ENCODE measurements at regions not wholly inside any gene's neighbourhood (a gene's known extent, or its start where the extent isn't known, plus 50 kb on each side); places are given as distances from the start of the nearest gene placed in this dataset.

DNA sequence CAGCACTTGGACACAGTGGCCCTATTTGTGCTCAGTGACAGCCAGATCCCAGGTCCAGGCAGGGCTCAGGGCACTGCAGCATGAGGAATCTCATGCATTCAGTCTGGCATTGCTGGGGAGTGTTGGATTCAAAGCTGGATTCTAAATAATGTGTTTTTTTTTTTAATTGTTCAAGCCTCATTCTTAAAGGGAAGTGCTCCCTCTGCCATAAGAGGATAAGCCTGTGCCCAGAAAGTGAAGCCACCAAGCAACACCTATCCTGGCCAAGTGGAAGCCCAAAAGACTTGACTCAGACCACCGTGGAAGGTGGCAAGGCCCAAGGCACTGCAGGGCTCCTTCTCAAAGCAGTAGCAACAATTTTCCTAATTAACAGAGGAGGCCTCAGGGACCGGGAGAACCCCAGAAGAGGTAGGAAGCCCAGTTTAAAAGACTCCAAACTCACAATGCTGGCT, 135.6 kb downstream of the ACTL7B start:
- no peak for DNase-seq (ENCODE audit: low spot score)

DNA sequence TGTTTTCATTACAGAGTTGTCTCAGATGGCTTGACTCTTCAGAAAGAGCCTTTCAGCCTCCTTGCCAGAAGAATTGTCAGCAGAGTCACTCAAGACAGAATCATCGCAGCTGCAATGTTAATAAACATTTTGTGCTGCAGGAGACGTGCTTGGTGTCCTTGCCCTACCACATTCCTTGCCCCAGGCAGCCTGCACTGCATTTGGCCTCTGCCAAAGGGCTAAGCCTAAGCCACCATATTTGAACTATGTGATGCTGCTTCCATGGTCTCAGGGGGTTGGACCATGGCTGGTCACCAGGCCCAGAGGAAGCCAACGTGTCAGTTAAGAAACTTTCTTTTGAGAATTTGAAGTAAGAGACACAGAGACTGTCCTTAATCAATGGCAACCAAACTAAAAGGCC, 145.4 kb downstream of the ACTL7B start:
- DNase-seq (ENCODE audit: low spot score) = no peak

DNA sequence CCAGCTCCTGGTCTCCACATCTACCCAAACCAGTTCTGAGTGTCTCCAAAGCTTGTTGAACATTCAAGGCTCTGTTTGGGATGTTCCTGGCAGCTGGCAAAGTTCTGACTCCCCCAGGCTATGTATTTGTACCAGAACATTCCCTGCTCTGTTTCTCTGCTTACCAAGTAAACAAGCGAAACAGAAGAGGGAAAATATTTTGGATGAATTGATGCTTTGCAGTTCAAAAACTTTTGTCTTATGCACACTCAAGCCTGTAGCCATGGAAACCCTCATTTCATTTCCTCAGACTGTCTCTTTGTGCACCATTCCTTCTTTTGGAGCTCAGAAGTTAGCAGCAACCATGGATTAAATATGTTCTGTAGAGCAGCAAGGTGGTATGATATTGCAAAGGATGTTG, 145.8 kb downstream of the ACTL7B start:
- DNase-seq (ENCODE audit: low spot score) = no peak

DNA sequence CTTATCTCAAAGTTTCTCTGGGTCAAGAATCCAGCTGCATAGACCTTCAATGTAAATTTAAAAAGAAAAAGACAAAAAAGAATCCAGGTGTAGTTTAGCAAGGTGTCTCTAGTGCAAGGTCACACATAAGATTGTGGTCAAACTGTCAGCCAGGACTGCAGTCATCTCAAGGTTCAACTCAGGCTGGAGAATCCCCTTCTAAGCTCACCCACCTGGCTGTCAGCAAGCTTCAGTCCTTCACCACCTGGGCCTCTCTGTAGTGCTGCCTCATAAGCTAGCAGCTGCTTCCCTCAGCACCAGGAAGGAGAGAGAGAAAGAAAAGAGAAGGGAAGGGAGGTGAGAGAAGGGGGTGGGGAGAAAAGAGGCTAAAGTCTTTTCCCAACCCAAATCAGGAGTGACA, 146.7 kb downstream of the ACTL7B start:
- DNase-seq (ENCODE audit: low spot score) = no peak

DNA sequence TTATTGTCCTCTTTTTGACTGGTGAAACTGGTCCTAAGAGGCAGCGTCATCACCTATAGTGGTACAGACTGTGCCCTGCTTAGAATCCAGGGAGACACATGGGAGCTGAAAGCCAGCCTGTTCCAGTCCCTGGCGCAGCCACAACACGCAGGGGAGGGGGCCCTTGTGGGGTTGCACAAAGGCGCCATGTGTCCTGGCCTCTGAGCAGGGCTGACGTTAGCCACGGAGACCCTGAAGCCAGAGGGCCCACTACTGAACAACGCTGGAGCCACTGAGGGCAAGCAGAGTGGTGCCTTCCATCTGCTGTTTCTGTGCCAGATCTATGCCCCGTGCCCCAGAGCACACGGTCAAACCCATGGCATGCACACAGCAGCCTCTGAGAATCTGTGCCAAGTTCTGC, 147.3 kb downstream of the ACTL7B start:
- DNase-seq (ENCODE audit: low spot score) = no peak

DNA sequence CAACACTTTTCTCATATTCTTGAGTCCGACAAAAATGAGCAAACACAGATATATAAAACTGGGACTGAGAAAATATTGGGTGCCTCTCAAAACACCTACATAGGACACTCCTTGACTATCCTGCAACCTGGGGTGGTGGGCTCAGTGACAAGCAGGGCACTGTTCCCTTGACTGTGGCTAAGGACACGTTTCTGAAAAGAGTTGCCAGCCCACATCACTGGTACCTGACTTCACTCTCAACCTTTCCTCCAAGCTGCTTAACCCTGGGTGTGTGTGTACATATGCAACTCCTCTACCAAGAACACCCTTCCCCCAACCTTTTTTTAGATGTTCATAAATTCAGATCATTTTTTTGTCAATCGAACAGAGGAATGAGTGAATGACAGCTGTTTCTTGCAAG, 148.7 kb downstream of the ACTL7B start:
- DNase-seq (ENCODE audit: low spot score) = no peak

DNA sequence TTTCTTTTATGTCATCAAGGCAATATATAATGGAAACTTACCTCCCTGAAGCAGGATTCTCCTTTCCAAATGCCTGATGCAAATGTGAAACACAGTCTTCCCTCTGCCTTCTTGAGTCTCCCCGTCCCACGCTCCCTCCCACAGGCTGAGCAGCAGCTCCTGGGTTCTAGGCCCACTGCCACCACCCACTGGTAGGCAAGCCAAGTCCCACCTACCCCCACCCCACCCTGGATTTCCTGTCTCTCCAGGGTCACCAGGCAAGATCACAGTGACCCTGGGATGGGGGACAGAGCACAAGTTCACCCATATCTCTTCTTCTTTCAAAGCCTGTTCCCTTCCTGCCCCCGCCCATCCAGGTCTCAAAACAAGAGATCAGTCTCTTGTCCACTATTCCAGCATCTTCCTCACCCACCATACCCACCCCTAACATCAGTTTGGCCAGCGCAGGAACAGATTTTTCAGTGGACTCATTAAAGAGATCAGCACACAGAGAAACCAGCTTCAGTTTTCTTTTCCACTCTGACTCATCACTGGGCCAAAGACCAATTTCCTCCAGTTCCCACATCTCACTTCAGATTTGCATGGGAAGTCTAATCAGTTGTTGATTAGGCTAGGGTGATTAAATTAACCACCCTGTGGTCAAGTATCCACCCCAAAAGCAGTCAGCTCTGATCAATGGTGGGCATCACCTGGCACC, 151.5 kb downstream of the ACTL7B start:
- no peak for DNase-seq (ENCODE audit: low spot score)

DNA sequence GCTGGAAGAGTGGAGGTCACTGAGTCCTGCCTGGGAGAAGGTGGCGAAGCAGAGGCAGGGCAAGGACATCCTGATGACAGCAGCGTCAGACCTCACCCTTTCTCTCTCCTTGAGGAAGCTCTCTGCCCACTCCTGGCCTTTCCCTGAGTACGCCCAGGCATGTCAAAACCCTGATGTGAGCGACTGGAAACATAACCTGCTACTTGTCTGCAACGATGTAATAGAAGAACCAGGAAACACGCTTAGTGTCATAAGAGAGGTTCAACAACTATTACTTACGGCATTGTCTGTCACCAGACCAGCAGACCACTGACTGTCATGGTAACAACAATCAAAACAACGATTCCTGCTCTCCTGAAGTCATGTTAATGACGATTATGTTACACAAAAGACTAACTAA, 152.4 kb downstream of the ACTL7B start:
- DNase-seq (ENCODE audit: low spot score) = no peak

DNA sequence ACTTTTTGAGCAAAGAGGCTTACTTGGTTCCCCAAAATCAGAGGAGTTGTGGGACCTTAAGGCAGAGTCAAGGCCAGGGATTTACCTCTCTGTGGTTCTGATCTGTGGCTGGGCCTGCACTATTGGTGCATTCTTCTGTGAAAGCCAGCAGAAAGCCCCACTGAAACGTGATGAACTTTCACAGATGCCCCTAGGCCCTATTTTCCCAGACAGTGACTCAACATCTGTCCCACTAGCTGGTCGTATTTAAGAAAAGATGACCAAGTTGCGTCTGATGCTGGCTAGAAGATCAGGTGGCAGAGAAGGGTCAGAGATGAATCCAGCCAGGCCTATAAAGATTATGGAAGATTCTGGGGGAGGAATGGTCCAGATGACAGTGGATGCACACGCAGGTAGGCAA, 153.1 kb downstream of the ACTL7B start:
- no peak for DNase-seq (ENCODE audit: low spot score)

DNA sequence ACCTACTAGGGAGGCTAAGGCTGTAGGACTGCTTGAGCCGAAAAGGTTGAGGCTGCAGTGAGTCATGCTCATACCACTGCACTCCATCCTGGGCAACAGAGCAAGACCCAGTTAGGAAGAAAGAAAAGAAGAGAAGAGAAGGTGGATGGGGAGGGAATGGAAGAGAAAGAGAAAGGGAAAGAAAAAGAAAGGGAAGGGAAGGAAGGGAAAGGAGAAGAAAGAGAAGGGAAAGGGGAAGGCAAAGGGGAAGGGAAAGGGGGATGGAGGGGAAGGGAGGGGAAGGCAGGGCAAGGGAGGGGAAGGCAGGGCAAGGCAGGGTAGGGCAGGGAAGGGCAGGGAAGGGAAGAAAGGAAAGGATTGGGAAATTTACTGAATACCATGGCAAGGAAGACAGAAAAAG, 157.0 kb downstream of the ACTL7B start:
- DNase-seq (ENCODE audit: low spot score) = no peak

DNA sequence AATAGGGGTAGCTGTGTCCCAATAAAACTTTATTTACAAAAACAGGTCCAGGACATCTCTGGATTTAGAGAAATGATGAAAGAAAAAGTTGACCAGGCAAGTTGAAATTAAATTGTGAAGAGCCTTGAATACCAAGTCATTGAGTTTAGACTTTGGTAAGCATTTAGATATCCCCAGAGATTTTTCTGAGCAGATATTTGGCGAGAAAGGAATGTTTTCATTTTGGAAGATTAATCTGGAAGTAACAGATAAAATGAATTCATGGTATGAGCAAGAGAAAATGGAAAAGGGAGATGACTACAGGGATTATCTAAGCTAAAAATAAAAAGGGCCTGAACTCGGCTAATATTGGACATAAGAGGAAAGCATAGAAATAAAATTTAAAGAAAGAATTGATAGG, 157.6 kb downstream of the ACTL7B start:
- DNase-seq (ENCODE audit: low spot score) = no peak

DNA sequence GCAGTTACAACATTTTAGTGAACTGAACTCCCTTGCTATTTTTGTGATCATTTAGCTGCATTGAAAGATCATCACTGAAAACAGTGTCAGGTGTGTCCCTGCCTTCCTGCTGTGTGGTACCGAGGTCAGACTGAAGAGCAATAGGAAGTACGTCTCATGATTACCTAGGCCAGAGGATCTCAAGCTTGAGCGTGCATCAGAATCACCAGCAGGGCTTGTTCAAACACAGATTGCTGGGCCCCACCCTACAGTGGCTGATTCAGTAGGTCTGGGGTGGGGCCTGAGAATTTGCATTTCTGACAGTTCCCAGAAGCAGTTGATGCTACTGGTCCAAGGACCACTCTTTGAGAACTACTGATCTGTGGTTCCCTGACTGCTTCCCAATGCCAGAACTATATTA, 159.6 kb downstream of the ACTL7B start:
- no peak for DNase-seq (ENCODE audit: low spot score)

DNA sequence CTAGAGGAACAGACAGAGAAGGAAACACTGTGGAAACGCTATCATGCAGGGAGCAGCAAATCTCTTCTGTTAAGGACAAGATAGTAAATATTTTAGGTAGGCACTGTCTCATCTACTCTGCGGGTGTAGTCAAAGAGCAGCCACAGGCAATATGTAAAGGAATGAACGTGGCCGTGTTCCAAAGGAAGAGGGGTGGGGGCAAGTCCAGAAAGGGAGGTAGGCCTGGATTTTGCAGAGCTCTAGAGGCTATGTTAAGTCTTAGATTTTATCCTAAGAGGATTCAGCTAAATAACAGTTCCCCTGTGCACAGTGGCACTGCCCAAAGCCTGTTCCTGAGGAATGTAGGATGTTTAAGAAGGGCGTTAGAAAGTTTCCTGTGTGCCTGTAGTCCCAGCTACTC, 161.6 kb downstream of the ACTL7B start:
- no peak for DNase-seq (ENCODE audit: low spot score)

DNA sequence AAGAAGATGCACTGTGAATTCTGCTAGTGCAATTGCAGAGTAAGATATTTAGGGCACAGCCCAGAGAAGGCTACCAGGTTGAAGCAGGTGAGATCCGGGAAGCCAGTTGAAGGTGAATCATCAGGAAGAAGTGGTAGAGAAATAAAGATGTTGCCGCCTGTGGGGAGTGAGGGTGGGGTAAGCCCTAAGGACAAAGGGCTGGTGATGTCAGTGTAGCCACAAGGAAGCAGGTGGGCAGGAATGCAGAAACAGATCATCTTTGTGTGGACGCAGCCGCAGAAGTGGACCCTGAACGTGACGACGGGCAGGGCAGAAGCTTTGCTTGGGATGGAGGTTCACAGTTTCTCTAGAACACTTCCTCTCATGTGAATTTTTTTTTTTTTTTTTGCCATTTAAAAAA, 164.2 kb downstream of the ACTL7B start:
- no peak for DNase-seq (ENCODE audit: low spot score)

DNA sequence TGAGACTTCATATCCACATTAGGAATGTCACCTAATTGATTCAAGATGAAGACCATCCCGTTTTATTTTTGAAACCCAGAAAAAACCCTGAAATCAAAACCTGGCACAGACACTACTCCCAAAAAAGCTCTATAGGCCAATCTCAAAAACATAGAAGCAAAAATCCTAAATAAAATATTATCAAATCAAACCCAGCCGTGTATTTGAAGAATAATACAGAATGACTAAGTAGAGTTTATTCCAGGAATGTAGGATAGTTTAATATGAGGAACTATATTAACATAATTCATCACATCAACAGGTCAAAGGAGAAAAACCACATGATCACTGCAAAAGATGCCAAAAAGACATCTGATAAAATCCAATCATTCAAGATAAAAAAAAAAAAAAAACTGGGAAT, 167.1 kb downstream of the ACTL7B start:
- no peak for DNase-seq (ENCODE audit: low spot score)

DNA sequence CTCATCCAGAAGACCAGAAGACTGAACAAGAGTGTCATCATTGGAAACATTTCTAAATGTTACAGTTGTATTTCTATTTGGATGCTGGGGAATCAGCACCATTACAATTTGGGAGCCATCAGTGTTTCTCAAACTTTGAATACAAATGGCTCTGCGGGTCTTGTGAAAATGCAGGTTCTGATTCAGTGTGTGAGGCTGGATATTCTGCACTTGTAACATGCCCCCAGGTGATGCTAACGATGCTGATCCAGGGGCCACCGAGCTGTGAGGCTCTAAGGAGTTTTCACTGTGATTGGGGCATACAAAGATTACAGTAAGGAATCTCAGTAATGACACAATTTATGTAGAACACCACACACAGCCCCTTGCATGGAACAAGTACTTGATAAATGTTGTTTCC, 167.7 kb downstream of the ACTL7B start:
- no peak for DNase-seq (ENCODE audit: low spot score)

DNA sequence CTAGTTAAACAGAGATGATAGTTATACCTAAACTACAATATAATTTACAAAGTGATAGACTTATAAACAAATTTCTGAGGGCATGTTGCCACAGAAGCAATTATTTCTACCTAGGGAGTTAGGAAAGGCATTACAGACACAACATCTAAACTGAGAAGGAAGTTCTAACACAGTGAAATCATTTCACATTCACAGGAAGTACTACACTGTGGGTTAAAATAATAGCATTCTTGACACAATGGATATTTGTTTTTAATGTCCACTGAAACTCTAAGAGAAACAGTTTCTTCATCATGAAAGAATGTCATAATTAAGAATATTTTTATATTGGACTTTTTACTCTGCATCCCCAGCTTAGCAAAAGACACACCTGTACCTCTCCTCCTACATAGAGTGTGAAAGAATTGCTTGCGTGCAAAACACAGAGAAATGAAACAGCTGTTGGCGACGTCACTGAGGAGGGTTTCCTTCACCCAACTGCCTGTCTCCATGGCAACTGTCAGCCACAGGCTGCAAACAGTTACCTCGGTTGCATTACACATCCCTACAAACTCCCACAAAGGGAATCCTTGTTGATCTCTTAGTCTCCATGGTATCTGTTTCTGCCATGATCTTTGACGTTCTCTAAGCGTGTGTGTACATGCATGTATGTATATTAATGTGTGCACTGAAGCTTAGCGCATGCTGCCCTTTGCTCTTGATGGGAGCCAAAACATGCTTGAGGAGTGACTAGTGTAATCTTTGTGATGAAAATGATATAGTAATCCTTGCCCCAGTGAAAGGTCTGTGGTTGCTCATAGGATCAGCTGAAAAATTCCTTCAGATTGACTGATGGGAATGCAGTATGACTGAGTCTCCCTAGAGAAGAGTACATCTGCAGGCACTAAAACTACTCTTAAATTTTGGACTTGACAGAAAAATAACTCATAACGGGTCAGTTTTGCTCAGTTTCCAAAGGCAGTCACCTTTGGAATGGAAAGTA, 168.5 kb downstream of the ACTL7B start:
- DNase-seq (ENCODE audit: low spot score) = no peak

DNA sequence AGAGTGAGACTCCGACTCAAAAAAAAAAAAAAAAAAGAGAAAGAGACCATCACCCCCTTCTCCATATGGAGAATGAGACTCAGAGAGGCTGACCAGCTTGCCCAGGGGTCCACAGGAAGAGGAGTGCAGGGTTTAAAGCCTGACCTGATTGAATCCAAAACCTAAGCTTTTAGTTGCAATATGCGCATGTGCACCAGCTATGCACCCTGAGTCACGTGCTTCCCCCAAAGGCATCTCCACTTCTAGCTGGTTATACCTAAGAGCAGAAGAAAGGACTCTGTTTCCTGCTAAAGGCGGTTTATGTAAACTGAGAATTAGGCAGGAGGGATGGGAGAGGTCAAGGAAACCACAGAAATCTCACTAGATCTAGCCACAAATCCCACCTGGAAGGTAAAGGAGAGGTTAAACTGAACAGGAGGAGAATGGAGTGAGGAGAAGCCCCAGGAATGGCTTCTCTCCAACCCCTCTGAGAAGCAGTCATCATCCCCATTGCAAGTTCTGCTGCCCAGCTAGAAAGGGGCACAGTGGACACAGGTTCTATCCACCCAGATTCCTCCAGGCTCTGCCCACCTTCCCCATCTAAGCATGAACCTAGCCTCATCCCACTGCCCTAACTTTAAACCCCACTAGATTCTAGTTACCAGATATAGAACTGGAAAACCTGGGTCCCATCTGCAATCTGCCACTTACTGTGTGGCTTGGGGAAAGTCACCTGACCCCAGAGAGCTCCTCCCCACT, 171.3 kb downstream of the ACTL7B start:
- no peak for DNase-seq (ENCODE audit: low spot score)

DNA sequence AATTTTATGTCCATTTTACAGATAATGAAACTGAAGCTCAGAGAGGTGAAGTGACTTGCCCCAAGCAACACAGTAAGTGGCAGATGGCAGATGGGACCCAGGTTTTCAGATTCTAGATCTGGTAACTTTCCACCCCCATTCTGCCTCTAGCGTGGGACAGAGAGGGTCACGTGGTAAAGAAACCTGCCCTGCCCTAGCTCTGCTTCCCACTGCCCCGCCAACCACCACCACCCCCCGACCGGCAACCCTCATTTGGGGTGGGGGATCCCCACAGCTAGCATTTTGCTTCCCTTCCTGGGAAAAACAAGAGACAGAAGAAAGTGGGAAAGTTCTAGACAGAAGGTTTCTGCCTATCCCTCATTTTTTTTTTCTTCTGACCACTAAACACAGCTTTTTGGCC, 172.5 kb downstream of the ACTL7B start:
- DNase-seq (ENCODE audit: low spot score) = no peak

DNA sequence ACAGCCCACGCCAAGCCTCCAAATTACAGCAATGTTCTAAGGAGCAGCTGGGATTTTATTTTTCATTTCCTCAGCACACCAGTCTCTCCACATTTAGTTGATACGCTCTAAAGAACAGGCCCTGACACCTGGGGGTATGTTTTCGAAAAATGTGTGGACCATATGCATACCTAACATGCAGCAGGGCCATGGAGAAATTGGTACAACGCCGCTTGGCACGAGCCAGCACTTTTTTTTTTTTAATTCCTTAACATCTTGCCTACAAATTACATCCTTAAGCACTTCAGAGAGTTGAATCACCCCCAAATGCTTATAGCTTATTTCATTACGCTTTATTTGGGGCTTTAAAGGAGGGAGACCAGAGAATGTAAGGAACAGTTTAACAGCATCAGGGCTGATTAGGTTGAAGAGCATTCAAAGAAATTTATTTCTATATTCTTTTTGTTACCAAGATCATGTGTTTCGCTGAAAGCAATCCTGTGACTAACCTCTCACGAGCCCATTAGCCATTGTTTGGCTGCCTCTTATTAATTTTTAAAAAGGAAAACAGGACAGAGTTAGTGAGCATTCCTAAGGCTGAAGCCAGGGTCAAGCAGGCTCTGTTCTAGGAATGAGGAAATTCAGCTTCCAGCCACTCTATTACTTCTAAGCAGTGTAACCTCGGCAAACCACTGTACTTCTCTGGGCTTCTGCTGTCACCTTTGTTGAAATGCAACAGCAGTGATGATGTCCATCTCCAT, 173.8 kb downstream of the ACTL7B start:
- no peak for DNase-seq (ENCODE audit: low spot score)

DNA sequence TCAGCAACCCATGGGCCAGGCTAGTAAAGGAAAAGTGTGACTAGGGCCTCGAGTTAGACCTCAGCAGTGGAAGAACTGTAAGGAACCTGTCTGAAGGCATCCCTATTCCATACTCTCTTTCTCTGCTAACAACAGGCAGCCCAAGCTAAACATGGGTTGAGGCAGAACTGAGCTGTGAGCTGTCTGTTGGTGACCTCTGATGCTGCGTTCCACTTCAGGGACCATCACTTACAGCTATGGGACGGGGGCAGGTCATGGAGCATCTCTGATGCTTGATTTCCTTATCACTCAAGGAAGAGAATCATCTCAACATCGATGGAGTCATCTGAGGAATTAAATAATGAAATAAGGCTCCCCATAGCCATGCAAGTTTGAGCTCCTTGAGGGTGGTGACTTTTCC, 174.8 kb downstream of the ACTL7B start:
- no peak for DNase-seq (ENCODE audit: low spot score)

DNA sequence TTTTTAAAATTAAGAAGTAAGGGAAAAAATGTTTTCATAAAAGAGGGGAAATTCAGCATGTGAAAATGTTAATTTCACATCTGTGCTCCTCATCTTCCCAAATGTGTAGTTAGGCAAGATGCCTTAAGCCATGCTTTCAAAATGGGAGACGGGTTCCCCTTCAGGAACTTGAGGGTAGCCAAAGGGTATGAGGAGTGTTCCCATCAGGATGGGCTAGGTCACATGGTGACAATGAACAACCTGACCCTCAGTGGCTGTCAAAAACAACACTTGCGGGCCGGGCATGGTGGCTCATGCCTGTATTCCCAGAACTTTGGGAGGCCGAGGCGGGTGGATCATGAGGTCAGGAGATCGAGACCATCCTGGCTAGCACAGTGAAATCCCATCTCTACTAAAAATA, 178.0 kb downstream of the ACTL7B start:
- DNase-seq (ENCODE audit: low spot score) = no peak

Data from H4 (cell line).